H1 (cell line): ENCODE measurements at regions not wholly inside any gene's neighbourhood (a gene's known extent, or its start where the extent isn't known, plus 50 kb on each side); places are given as distances from the start of the nearest gene placed in this dataset.

ENCODE experiments used
- CTCF ChIA-PET: fragments of 300-600 bp; sonication (Branson Sonifier 250); formaldehyde crosslinking; loops from one replicate; lab custom pipeline; 2021; ENCODE audit not compliant: partially characterized antibody; lab: Charles Lee
- POLR2A ChIA-PET: fragments of 300-600 bp; sonication (Branson Sonifier 250); formaldehyde crosslinking; loops from one replicate; lab custom pipeline; 2021; ENCODE audit warnings: inconsistent platforms; ENCODE audit not compliant: partially characterized antibody; lab: Charles Lee
- DNase-seq, 2 experiments: peaks; one replicate each; pipeline versions ENCODE4 v3.0.0 to v3.0.0-alpha.2; 2010 to 2022; ENCODE audit warnings: low spot score in 2 of 2, low read depth in 1 of 2, mixed read lengths in 1 of 2
- FAIRE-seq: peaks from 2 replicates; lab custom pipeline; 2011; peaks lifted over from hg19 to GRCh38; lab: Jason Lieb, UNC
- H2AFZ ChIP-seq: 2 replicates; pipeline ENCODE4 v1.8.1; 2012; ENCODE audit warnings: low read length, inconsistent platforms
- H2AK5ac ChIP-seq: 2 replicates; pipeline ENCODE4 v1.6.1; 2013; ENCODE audit warnings: low read depth, low read length
- H2BK120ac ChIP-seq: replicated peaks from 2 replicates; pipeline ENCODE3; 2013; ENCODE audit warnings: low read depth, low read length, inconsistent platforms
- H2BK12ac ChIP-seq: 2 replicates; pipeline ENCODE4 v1.6.1; 2013; ENCODE audit warnings: low read depth, low read length
- H2BK15ac ChIP-seq: 2 replicates; pipeline ENCODE4 v1.6.1; 2013; ENCODE audit warnings: low read length
- H2BK20ac ChIP-seq: 2 replicates; pipeline ENCODE4 v1.6.1; 2013; ENCODE audit warnings: low read length
- H2BK5ac ChIP-seq: 2 replicates; pipeline ENCODE4 v1.6.1; 2013; ENCODE audit warnings: low read depth, low read length
- H3K14ac ChIP-seq: 2 replicates; pipeline ENCODE4 v1.6.1; 2013; ENCODE audit warnings: inconsistent platforms; ENCODE audit not compliant: insufficient read length
- H3K18ac ChIP-seq: 2 replicates; pipeline ENCODE4 v1.6.1; 2013; ENCODE audit warnings: low read length; ENCODE audit errors: extremely low read depth
- H3K23ac ChIP-seq: 2 replicates; pipeline ENCODE4 v1.6.1; 2013; ENCODE audit warnings: inconsistent platforms; ENCODE audit not compliant: insufficient read length
- H3K23me2 ChIP-seq: 2 replicates; pipeline ENCODE4 v1.6.1; 2013; ENCODE audit warnings: low read depth, low read length
- H3K27ac ChIP-seq: 2 replicates; pipeline ENCODE4 v1.6.1; 2011; ENCODE audit warnings: low read depth, low read length, inconsistent platforms
- H3K27me3 ChIP-seq, 4 experiments: replicated peaks in 1 of 4; 1 replicate in 1 of 4; 2 replicates in 3 of 4; pipeline versions ENCODE4 v1.6.1 to v1.8.1; 2011 to 2013; ENCODE audit warnings: low read length in 3 of 4, mild to moderate bottlenecking in 3 of 4, inconsistent platforms in 2 of 4, mixed read lengths in 2 of 4, moderate library complexity in 1 of 4; ENCODE audit not compliant: control insufficient read depth in 3 of 4, insufficient read depth in 3 of 4; ENCODE audit errors: extremely low read depth in 1 of 4
- H3K36me3 ChIP-seq, 4 experiments: 2 replicates each; pipeline versions ENCODE4 v1.6.1 to v1.8.1; 2011 to 2013; ENCODE audit warnings: mild to moderate bottlenecking in 4 of 4, low read length in 3 of 4, moderate library complexity in 2 of 4, control low read depth in 1 of 4, inconsistent platforms in 1 of 4; ENCODE audit not compliant: insufficient read depth in 4 of 4, control insufficient read depth in 2 of 4
- H3K4ac ChIP-seq: replicated peaks from 2 replicates; pipeline ENCODE3; 2013; ENCODE audit warnings: low read length, low read depth, mixed read lengths, inconsistent platforms; ENCODE audit not compliant: insufficient read length
- H3K4me1 ChIP-seq, 4 experiments: replicated peaks in 1 of 4; 1 replicate in 1 of 4; 2 replicates in 3 of 4; pipeline versions ENCODE4 v1.6.1 to v1.8.1; 2011 to 2013; ENCODE audit warnings: low read length in 3 of 4, inconsistent platforms in 2 of 4, mixed read lengths in 1 of 4; ENCODE audit not compliant: insufficient read depth in 4 of 4, control insufficient read depth in 3 of 4
- H3K4me2 ChIP-seq, 2 experiments: 2 replicates each; pipeline versions ENCODE4 v1.6.1 to v1.8.1; 2011 to 2013; ENCODE audit warnings: low read depth in 2 of 2, low read length in 2 of 2, control low read depth in 1 of 2, inconsistent platforms in 1 of 2, mild to moderate bottlenecking in 1 of 2; ENCODE audit not compliant: insufficient read depth in 1 of 2
- H3K4me3 ChIP-seq, 4 experiments: fragments of 200-600, 300-600 bp in 1 of 4; sonication (generic), shearing (Covaris generic), sonication (Bioruptor Twin) in 1 of 4; 2 replicates each; pipeline versions ENCODE4 v1.5.1 to v1.8.1; 2011 to 2016; ENCODE audit warnings: low read length in 4 of 4, low read depth in 3 of 4, control low read depth in 2 of 4, inconsistent platforms in 2 of 4, mild to moderate bottlenecking in 2 of 4, mixed read lengths in 1 of 4, moderate library complexity in 1 of 4; ENCODE audit not compliant: insufficient read depth in 2 of 4; ENCODE audit errors: extremely low read depth in 1 of 4
- H3K56ac ChIP-seq: replicated peaks from 2 replicates; pipeline ENCODE3; 2013; ENCODE audit warnings: low read depth, mild to moderate bottlenecking, mixed read lengths, low read length, inconsistent platforms; ENCODE audit not compliant: insufficient read length
- H3K79me1 ChIP-seq: 2 replicates; pipeline ENCODE4 v1.6.1; 2013; ENCODE audit warnings: low read depth, low read length, control low read depth
- H3K79me2 ChIP-seq, 2 experiments: 2 replicates each; pipeline versions ENCODE4 v1.6.1 to v1.8.1; 2012 to 2013; ENCODE audit warnings: low read length in 2 of 2, mild to moderate bottlenecking in 2 of 2, inconsistent platforms in 1 of 2; ENCODE audit not compliant: insufficient read depth in 2 of 2, control insufficient read depth in 1 of 2
- H3K9ac ChIP-seq, 4 experiments: replicated peaks in 1 of 4; 1 replicate in 1 of 4; 2 replicates in 3 of 4; pipeline versions ENCODE4 v1.6.1 to v1.8.1; 2011 to 2013; ENCODE audit warnings: low read depth in 3 of 4, low read length in 3 of 4, control low read depth in 2 of 4, mild to moderate bottlenecking in 2 of 4, moderate library complexity in 2 of 4, inconsistent platforms in 1 of 4; ENCODE audit errors: extremely low read depth in 1 of 4
- H3K9me3 ChIP-seq, 2 experiments: 2 replicates each; pipeline versions ENCODE4 v1.6.1 to v1.8.1; 2012 to 2013; ENCODE audit warnings: mild to moderate bottlenecking in 2 of 2, moderate library complexity in 2 of 2, control low read depth in 1 of 2, inconsistent platforms in 1 of 2, low read depth in 1 of 2, low read length in 1 of 2, mixed read lengths in 1 of 2; ENCODE audit not compliant: insufficient read depth in 2 of 2
- H4K20me1 ChIP-seq, 2 experiments: replicated peaks in 1 of 2; 2 replicates each; pipeline versions ENCODE3 to v1.8.1; 2011 to 2013; ENCODE audit warnings: inconsistent platforms in 2 of 2, low read length in 2 of 2, mild to moderate bottlenecking in 1 of 2; ENCODE audit not compliant: insufficient read depth in 2 of 2, control insufficient read depth in 1 of 2
- H4K5ac ChIP-seq: 2 replicates; pipeline ENCODE4 v1.6.1; 2013; ENCODE audit warnings: low read length, low read depth, mixed read lengths, inconsistent platforms; ENCODE audit not compliant: insufficient read length
- H4K8ac ChIP-seq: 2 replicates; pipeline ENCODE4 v1.8.0; 2013; ENCODE audit warnings: mild to moderate bottlenecking, moderate library complexity, low read length, inconsistent platforms; ENCODE audit not compliant: insufficient read depth; ENCODE audit errors: extremely low read depth
- H4K91ac ChIP-seq: replicated peaks from 2 replicates; pipeline ENCODE3; 2013; ENCODE audit warnings: low read length, mixed read lengths, inconsistent platforms; ENCODE audit not compliant: insufficient read length
- SIN3A ChIP-seq, 2 experiments: IDR thresholded peaks in 1 of 2; conservative IDR thresholded peaks in 1 of 2; 2 replicates each; pipeline ENCODE4 v1.6.1; 2011 to 2012; ENCODE audit warnings: low read length in 2 of 2, improper control_type of control experiment in 1 of 2, low read depth in 1 of 2, mild to moderate bottlenecking in 1 of 2
- WGBS, 2 experiments: shearing (Covaris generic) in 1 of 2; methylation state at CpG; one replicate each; pipeline versions ENCODE4 v1.1.6 to v1.1.7; 2013 to 2015; ENCODE audit warnings: low lambda C conversion rate in 2 of 2, mixed read lengths in 2 of 2, inconsistent platforms in 1 of 2, low coverage in 1 of 2, missing lambda C conversion rate in 1 of 2; ENCODE audit not compliant: insufficient replicate concordance in 2 of 2, insufficient coverage in 1 of 2, insufficient read length in 1 of 2; ENCODE audit errors: extremely low coverage in 1 of 2, missing lambda C conversion rate in 1 of 2; 5-methylcytosine and 5-hydroxymethylcytosine counted together

DNA sequence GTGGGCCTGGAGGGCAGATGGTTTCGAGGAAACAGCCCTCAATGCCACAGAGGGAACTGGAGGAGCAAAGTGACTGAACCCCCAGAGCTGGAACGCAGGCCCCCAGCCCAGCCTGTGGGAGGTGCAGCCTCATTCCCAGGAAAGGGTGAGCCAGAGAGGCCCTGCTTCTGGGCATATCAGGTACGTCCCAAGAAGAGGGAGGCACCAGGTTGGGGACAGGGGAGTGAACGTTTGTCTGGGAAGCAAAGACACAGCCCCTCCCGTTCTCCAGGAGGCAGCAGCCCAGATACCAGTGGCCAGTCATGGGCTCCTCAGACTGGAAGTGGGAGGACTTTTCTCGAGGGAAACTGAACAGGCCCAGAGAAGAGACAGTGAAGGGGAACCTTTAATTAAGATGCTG is 74.3 kb upstream of the RET start:
- DNase-seq = peak in 1 of 2 experiments; percentile 35
- no peaks in the 10 kb centered on the region for H3K27me3 ChIP-seq
- H3K36me3 ChIP-seq = no peaks in the 10 kb centered on the region
- no peak overlapping the region for H3K14ac ChIP-seq
- no peak overlapping the region for H3K4me2 ChIP-seq
- H3K4me1 ChIP-seq = peaks cover 0 to 2% (median 0%) of the 10 kb centered on the region in 4 experiments; a peak in 1 of 7 replicates
- no peak overlapping the region for H2AK5ac ChIP-seq
- no peak overlapping the region for H2BK20ac ChIP-seq
- no peak overlapping the region for H3K23ac ChIP-seq
- no peak overlapping the region for H2AFZ ChIP-seq
- POLR2A ChIA-PET = no interaction called here
- CTCF ChIA-PET = interaction anchor here (0.8 kb wide), 1 partner anchor 37 kb away, joined by 3 read pairs; no protein-coding TSS in a partner anchor
- no peak for TF ChIP-seq SIN3A (conservative IDR thresholded peaks at IDR 0.05 in 1 of 2, IDR thresholded peaks at IDR 0.05 in 1 of 2; ENCODE audit: low read depth in 1 of 2, low read length in 2 of 2)
- TF ChIP-seq, all 59 proteins: peak for 0
- no peaks in the 10 kb centered on the region for H3K79me2 ChIP-seq
- H3K79me1 ChIP-seq = no peaks in the 10 kb centered on the region
- H3K18ac ChIP-seq = no peak overlapping the region
- H3K9me3 ChIP-seq = no peaks in the 10 kb centered on the region
- H3K23me2 ChIP-seq = no peaks in the 10 kb centered on the region
- H4K91ac ChIP-seq = no peak overlapping the region
- no peak overlapping the region for H3K27ac ChIP-seq
- H4K5ac ChIP-seq = no peak overlapping the region
- H2BK5ac ChIP-seq = no peak overlapping the region
- peak overlapping the region; percentile 46; the same call in 1 of the 2 replicates for H2BK15ac ChIP-seq
- H3K56ac ChIP-seq = no peak overlapping the region
- H3K4ac ChIP-seq = no peak overlapping the region
- no peak for FAIRE-seq
- no peaks in the 10 kb centered on the region for H4K20me1 ChIP-seq
- 91% methylated on average over 6 of the region's 6 CpGs; no CpG with 5 or more reads in 1 of the 2 experiments for whole genome bisulfite sequencing, 2 experiments
- no peak overlapping the region for H2BK120ac ChIP-seq
- no peak overlapping the region for H3K9ac ChIP-seq
- no peak overlapping the region for H4K8ac ChIP-seq
- H2BK12ac ChIP-seq = no peak overlapping the region
- no peak overlapping the region for H3K4me3 ChIP-seq
